ENCODE measurements at regions not wholly inside any gene's neighbourhood (a gene's known extent, or its start where the extent isn't known, plus 50 kb on each side); places are given as distances from the start of the nearest gene placed in this dataset.

- H4K5ac ChIP-seq (ENCODE audit: low read depth, low read length): no peak overlapping the region
- no peak overlapping the region for H3K18ac ChIP-seq (ENCODE audit: low read depth, low read length)
- no TSS peak for BruUV-seq (replicated peaks)
- H3K56ac ChIP-seq (ENCODE audit: extremely low read depth, insufficient read depth, low read length): no peak overlapping the region
- no peak overlapping the region for H3K4me3 ChIP-seq (ENCODE audit: insufficient read depth, low read depth, low read length)
- ChIA-PET POLR2A (ENCODE audit: unreplicated experiment) (no interaction called here), CTCF (interaction anchor here (0.6 kb wide), 1 partner anchor 55 kb away, joined by 5 read pairs; no protein-coding TSS in a partner anchor)
- no peak for TF ChIP-seq RCOR1 (IDR thresholded peaks at IDR 0.05; ENCODE audit: insufficient replicate concordance, low read length)
- no peak for TF ChIP-seq CEBPB (IDR thresholded peaks at IDR 0.05; ENCODE audit: low read depth, low read length)
- no peak for TF ChIP-seq RAD21 (IDR thresholded peaks at IDR 0.05; ENCODE audit: low read length)
- no peak for TF ChIP-seq FOS (IDR thresholded peaks at IDR 0.05; ENCODE audit: low read depth, low read length)
- TF ChIP-seq USF2 (IDR thresholded peaks at IDR 0.05; ENCODE audit: low read depth, low read length): no peak
- no peak for TF ChIP-seq ELK1 (IDR thresholded peaks at IDR 0.05; ENCODE audit: borderline replicate concordance, low read depth, low read length)
- no peak for TF ChIP-seq POLR2A (IDR thresholded peaks at IDR 0.05; ENCODE audit: low read depth, low read length)
- no peak for TF ChIP-seq BHLHE40 (IDR thresholded peaks at IDR 0.05; ENCODE audit: low read depth, low read length)
- no peak for TF ChIP-seq MAZ (IDR thresholded peaks at IDR 0.05; ENCODE audit: borderline replicate concordance, low read depth, low read length)
- TF ChIP-seq SMC3 (IDR thresholded peaks at IDR 0.05; ENCODE audit: low read depth, low read length): no peak
- no peak for TF ChIP-seq CHD1 (IDR thresholded peaks at IDR 0.05; ENCODE audit: low read depth, low read length)
- intact Hi-C loops (cut with micrococcal nuclease) (no loop called here), dilution Hi-C loops (cut with HindIII; ENCODE audit: low sequenced_read_pairs, unreplicated experiment) (no loop called here), in situ Hi-C loops (cut with MboI; ENCODE audit: low sequenced_read_pairs) (no loop called here)
- no peak overlapping the region for H3K27ac ChIP-seq (ENCODE audit: insufficient read depth, low read length)
- H3K4me2 ChIP-seq (ENCODE audit: low read depth, low read length): no peak overlapping the region
- no peak overlapping the region for H4K8ac ChIP-seq (ENCODE audit: low read depth in 2 of 2, low read length in 2 of 2)
- DNase-seq (no peak), ATAC-seq (ENCODE audit: low read depth) (no peak)
- no peak overlapping the region for H2AK5ac ChIP-seq (ENCODE audit: low read depth, low read length)
- H3K23ac ChIP-seq (ENCODE audit: low read depth, low read length): no peak overlapping the region
- H2BK15ac ChIP-seq (ENCODE audit: low read depth, low read length): no peak overlapping the region
- no CpG with 5 or more reads among the region's 2 CpGs for WGBS, 2 experiments (ENCODE audit: extremely low coverage in 2 of 2, insufficient read length in 1 of 2)
- H4K20me1 ChIP-seq (ENCODE audit: insufficient read depth, low read length): no peaks in the 10 kb centered on the region
- H3K14ac ChIP-seq (replicated peaks; ENCODE audit: low read depth, low read length): no peak overlapping the region
- H2BK5ac ChIP-seq (ENCODE audit: low read depth, low read length, poor library complexity, severe bottlenecking): no peak overlapping the region
- H2BK120ac ChIP-seq (ENCODE audit: low read depth, low read length): no peak overlapping the region
- H3K27me3 ChIP-seq (ENCODE audit: control insufficient read depth, insufficient read depth, low read length): no peaks in the 10 kb centered on the region
- H3K9me1 ChIP-seq (ENCODE audit: insufficient read depth, low read length): no peaks in the 10 kb centered on the region
- no peak overlapping the region for H2AFZ ChIP-seq (replicated peaks; ENCODE audit: low read length, poor library complexity)
- H3K4ac ChIP-seq (ENCODE audit: low read depth, low read length): no peak overlapping the region
- no peak overlapping the region for H3K9ac ChIP-seq (ENCODE audit: low read depth, low read length)
- no peak overlapping the region for H4K91ac ChIP-seq (ENCODE audit: insufficient read depth, low read depth, low read length)
- no peak overlapping the region for H2BK20ac ChIP-seq (ENCODE audit: low read depth, low read length)
- H3K79me1 ChIP-seq (ENCODE audit: low read depth in 1 of 2, low read length in 2 of 2): no peaks in the 10 kb centered on the region
- no peaks in the 10 kb centered on the region for H3K36me3 ChIP-seq (ENCODE audit: control insufficient read depth, insufficient read depth, low read length)
- H3K4me1 ChIP-seq (ENCODE audit: control insufficient read depth, insufficient read depth, low read length): no peaks in the 10 kb centered on the region
- H3K9me3 ChIP-seq (ENCODE audit: control insufficient read depth, insufficient read depth, low read length): no peaks in the 10 kb centered on the region
- H2AK9ac ChIP-seq (replicated peaks; ENCODE audit: low read depth, low read length, poor library complexity): no peak overlapping the region
Observed at GRCh38 chr12:78316631-78317468, 486.2 kb downstream of the NAV3 start.
